Panc1 (cell line): ENCODE measurements at regions not wholly inside any gene's neighbourhood (a gene's known extent, or its start where the extent isn't known, plus 50 kb on each side); places are given as distances from the start of the nearest gene placed in this dataset.

Experiments used
- ATAC-seq: fragments of 200-7000 bp; cut with Tn5 transposase; 2 replicates; pipeline ENCODE4 v1.9.1; 2020; ENCODE audit warnings: mild to moderate bottlenecking, moderate library complexity
- BruUV-seq: library from RNA; stranded (reverse); fragments of 400-500 nt; replicated peaks from 2 replicates; lab custom pipeline; 2021; lab: Mats Ljungman, UMichigan
- CTCF ChIA-PET: fragments of 300-600 bp; sonication (Branson Sonifier 250); formaldehyde crosslinking; loops from one replicate; lab custom pipeline; 2022; ENCODE audit warnings: antibody characterized with exemption; lab: Charles Lee
- POLR2A ChIA-PET: fragments of 300-600 bp; sonication (Branson Sonifier 250); formaldehyde crosslinking; loops from one replicate; lab custom pipeline; 2022; ENCODE audit warnings: antibody characterized with exemption; lab: Charles Lee
- DNase-seq: peaks from one replicate; pipeline ENCODE4 v3.0.0-alpha.2; 2010; ENCODE audit warnings: low read depth, low spot score
- H3K27ac ChIP-seq: 2 replicates; pipeline ENCODE4 v1.5.1; 2011; ENCODE audit warnings: mild to moderate bottlenecking, low read length, inconsistent platforms
- H3K27me3 ChIP-seq: fragments of 200-500 bp; sonication (Bioruptor generic); 2 replicates; pipeline ENCODE4 v1.6.0; 2014; ENCODE audit warnings: low read length, inconsistent platforms; ENCODE audit not compliant: control insufficient read depth, insufficient read depth
- H3K36me3 ChIP-seq: fragments of 200-500 bp; sonication (Bioruptor generic); 2 replicates; pipeline ENCODE4 v1.5.1; 2014; ENCODE audit warnings: inconsistent platforms, mild to moderate bottlenecking, low read length, moderate library complexity; ENCODE audit not compliant: control insufficient read depth, insufficient read depth
- H3K4me1 ChIP-seq: 2 replicates; pipeline ENCODE4 v1.5.1; 2011; ENCODE audit warnings: inconsistent platforms, mild to moderate bottlenecking, low read length, moderate library complexity; ENCODE audit not compliant: control insufficient read depth, insufficient read depth
- H3K4me3 ChIP-seq, 2 experiments: 2 replicates each; pipeline ENCODE4 v1.5.1; 2011 to 2012; ENCODE audit warnings: low read depth in 2 of 2, low read length in 2 of 2, mild to moderate bottlenecking in 2 of 2, inconsistent platforms in 1 of 2, moderate library complexity in 1 of 2
- H3K9me3 ChIP-seq: fragments of 200-500 bp; sonication (Bioruptor generic); 2 replicates; pipeline ENCODE4 v1.5.1; 2014; ENCODE audit warnings: low read depth, mild to moderate bottlenecking, inconsistent platforms, low read length, moderate library complexity; ENCODE audit not compliant: control insufficient read depth, insufficient read depth
- POLR2AphosphoS5 ChIP-seq: IDR thresholded peaks from 2 replicates; pipeline ENCODE4 v1.6.1; 2012; ENCODE audit warnings: mild to moderate bottlenecking, low read depth, low read length, moderate library complexity
- SIN3A ChIP-seq: IDR thresholded peaks from 2 replicates; pipeline ENCODE4 v1.6.1; 2012; ENCODE audit warnings: low read depth, mild to moderate bottlenecking, low read length, moderate library complexity, borderline replicate concordance; ENCODE audit not compliant: insufficient read depth
- TCF7L2 ChIP-seq: IDR thresholded peaks from 2 replicates; pipeline ENCODE4 v1.6.1; 2011; ENCODE audit warnings: mild to moderate bottlenecking, low read depth, low read length, inconsistent platforms
- in situ Hi-C: cut with HindIII; loops from 2 replicates; pipeline ENCODE4 v1.10.0; 2016; ENCODE audit warnings: low sequenced_read_pairs, low pct_unique_long_range_greater_than_20kb
- intact Hi-C: fragments of 100-400 bp; cut with micrococcal nuclease; formaldehyde crosslinking; loops from one replicate; pipeline ENCODE4 v1.10.0; 2022; ENCODE audit not compliant: unreplicated experiment
- TF ChIP-seq, protein P1 (sequence below): fragments of 450-650 bp; IDR thresholded peaks from 2 replicates; pipeline ENCODE4 v1.5.1; 2017; ENCODE audit warnings: mild to moderate bottlenecking
- TF ChIP-seq, protein P2 (sequence below), 2 experiments: IDR thresholded peaks; 2 replicates each; pipeline ENCODE4 v1.6.1; 2011 to 2012; ENCODE audit warnings: low read depth in 2 of 2, control low read depth in 1 of 2, low read length in 1 of 2, mild to moderate bottlenecking in 1 of 2, moderate library complexity in 1 of 2; ENCODE audit not compliant: insufficient read depth in 1 of 2

DNA sequence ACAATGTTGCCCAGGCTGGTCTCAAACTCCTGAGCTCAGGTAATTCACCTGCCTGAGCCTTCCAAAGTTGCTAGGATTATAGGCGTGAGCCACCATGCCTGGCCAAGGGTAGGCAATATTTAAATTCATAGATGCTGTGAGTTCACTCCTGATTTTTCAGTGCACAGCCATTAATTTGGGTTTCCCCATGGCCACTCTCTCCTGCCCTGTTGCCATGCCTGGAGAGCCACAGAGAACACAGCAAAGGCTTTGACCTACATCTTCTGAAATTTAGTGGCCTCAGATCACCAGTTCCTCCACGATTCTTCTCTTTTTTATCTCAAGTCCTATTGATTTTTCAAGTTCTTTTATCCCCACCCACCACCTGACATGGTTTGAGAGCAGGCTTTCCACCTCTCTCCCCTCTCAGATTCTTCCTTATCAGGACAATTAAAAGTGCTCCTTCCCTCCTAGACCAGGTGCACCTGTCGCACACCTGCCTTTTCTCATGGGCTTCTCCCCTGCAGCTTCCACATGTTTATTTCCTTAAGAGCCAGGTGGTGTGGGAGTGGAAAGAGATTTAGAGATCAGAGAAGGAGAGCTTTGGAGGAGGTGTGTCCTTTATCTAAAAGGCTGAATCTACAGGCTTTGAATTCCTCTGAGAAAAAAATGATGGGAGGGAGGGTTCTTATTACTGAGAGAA, 123.8 kb downstream of the ADRA2A start:
- Histone ChIP-seq H3K36me3 (no peaks in the 10 kb centered on the region), H3K4me1 (no peaks in the 10 kb centered on the region), H3K4me3 (no peak overlapping the region), H3K27ac (no peak overlapping the region), H3K27me3 (no peaks in the 10 kb centered on the region), H3K9me3 (no peaks in the 10 kb centered on the region)
- ATAC-seq (no peak), DNase-seq (no peak)
- CTCF ChIA-PET = no interaction called here
- TF ChIP-seq POLR2AphosphoS5 (no peak), TCF7L2 (no peak), SIN3A (no peak)
- TF ChIP-seq, protein P1, sequence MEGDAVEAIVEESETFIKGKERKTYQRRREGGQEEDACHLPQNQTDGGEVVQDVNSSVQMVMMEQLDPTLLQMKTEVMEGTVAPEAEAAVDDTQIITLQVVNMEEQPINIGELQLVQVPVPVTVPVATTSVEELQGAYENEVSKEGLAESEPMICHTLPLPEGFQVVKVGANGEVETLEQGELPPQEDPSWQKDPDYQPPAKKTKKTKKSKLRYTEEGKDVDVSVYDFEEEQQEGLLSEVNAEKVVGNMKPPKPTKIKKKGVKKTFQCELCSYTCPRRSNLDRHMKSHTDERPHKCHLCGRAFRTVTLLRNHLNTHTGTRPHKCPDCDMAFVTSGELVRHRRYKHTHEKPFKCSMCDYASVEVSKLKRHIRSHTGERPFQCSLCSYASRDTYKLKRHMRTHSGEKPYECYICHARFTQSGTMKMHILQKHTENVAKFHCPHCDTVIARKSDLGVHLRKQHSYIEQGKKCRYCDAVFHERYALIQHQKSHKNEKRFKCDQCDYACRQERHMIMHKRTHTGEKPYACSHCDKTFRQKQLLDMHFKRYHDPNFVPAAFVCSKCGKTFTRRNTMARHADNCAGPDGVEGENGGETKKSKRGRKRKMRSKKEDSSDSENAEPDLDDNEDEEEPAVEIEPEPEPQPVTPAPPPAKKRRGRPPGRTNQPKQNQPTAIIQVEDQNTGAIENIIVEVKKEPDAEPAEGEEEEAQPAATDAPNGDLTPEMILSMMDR = no peak
- TF ChIP-seq, protein P2, sequence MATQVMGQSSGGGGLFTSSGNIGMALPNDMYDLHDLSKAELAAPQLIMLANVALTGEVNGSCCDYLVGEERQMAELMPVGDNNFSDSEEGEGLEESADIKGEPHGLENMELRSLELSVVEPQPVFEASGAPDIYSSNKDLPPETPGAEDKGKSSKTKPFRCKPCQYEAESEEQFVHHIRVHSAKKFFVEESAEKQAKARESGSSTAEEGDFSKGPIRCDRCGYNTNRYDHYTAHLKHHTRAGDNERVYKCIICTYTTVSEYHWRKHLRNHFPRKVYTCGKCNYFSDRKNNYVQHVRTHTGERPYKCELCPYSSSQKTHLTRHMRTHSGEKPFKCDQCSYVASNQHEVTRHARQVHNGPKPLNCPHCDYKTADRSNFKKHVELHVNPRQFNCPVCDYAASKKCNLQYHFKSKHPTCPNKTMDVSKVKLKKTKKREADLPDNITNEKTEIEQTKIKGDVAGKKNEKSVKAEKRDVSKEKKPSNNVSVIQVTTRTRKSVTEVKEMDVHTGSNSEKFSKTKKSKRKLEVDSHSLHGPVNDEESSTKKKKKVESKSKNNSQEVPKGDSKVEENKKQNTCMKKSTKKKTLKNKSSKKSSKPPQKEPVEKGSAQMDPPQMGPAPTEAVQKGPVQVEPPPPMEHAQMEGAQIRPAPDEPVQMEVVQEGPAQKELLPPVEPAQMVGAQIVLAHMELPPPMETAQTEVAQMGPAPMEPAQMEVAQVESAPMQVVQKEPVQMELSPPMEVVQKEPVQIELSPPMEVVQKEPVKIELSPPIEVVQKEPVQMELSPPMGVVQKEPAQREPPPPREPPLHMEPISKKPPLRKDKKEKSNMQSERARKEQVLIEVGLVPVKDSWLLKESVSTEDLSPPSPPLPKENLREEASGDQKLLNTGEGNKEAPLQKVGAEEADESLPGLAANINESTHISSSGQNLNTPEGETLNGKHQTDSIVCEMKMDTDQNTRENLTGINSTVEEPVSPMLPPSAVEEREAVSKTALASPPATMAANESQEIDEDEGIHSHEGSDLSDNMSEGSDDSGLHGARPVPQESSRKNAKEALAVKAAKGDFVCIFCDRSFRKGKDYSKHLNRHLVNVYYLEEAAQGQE (IDR thresholded peaks at IDR 0.05; ENCODE audit: insufficient read depth in 1 of 2, low read depth in 2 of 2, low read length in 1 of 2) = no peak
- intact Hi-C loops = no loop called here
- in situ Hi-C loops = no loop called here
- no TSS peak for BruUV-seq
- POLR2A ChIA-PET = no interaction called here

DNA sequence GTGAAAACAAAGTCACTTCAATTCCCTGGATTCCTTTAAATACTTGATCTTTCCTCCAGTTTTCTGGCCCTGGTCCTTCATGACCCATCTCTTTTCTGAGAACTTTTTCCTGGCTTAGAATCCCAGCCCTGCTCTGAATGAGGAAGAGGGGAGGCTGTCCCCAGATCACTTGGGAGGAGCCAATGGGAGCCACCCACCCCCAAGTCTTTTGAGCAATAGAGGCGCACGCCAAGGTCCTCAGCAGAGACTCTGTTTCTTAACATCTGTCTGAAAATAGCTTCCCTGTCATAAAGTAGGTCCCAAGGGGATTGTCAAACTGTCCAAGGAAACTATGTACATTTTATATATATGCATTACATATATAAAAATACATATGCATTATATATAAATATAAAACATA, 126.8 kb downstream of the ADRA2A start:
- CTCF ChIA-PET = no interaction called here
- DNase-seq = no peak
- H3K27ac ChIP-seq = no peak overlapping the region
- no peak for ATAC-seq
- no peaks in the 10 kb centered on the region for H3K4me1 ChIP-seq
- no peak overlapping the region for H3K4me3 ChIP-seq
- intact Hi-C loops = no loop called here
- TF ChIP-seq TCF7L2 (no peak), POLR2AphosphoS5 (no peak), SIN3A (no peak)
- TF ChIP-seq, protein P2 (IDR thresholded peaks at IDR 0.05; ENCODE audit: insufficient read depth in 1 of 2, low read depth in 2 of 2, low read length in 1 of 2) = no peak
- TF ChIP-seq, protein P1 = no peak
- no peaks in the 10 kb centered on the region for H3K27me3 ChIP-seq
- no peaks in the 10 kb centered on the region for H3K36me3 ChIP-seq
- no TSS peak for BruUV-seq
- POLR2A ChIA-PET = interaction anchor here (0.7 kb wide), 1 partner anchor 1676 kb away, joined by 4 read pairs; no protein-coding TSS in a partner anchor
- in situ Hi-C loops = no loop called here
- no peaks in the 10 kb centered on the region for H3K9me3 ChIP-seq
